B cell (primary cell): ENCODE measurements at regions not wholly inside any gene's neighbourhood (a gene's known extent, or its start where the extent isn't known, plus 50 kb on each side); places are given as distances from the start of the nearest gene placed in this dataset.

Experiments used
- ATAC-seq: fragments of 200-7000 bp; cut with Tn5 transposase; one replicate; pipeline ENCODE4 v1.10.0; 2021; ENCODE audit warnings: low read depth, mild to moderate bottlenecking, moderate number of reproducible peaks, moderate library complexity
- CTCF ChIA-PET: fragments of 350-600 bp; sonication (Branson Sonifier 250); formaldehyde crosslinking; loops from one replicate; lab custom pipeline; 2021; ENCODE audit warnings: antibody characterized with exemption, inconsistent platforms; lab: Charles Lee
- POLR2A ChIA-PET: fragments of 350-600 bp; sonication (Branson Sonifier 250); formaldehyde crosslinking; loops from one replicate; lab custom pipeline; 2021; ENCODE audit warnings: antibody characterized with exemption; lab: Charles Lee
- DNase-seq: peaks from one replicate; pipeline ENCODE4 v3.0.0; 2013
- H2AFZ ChIP-seq: 2 replicates; pipeline ENCODE4 v1.6.1; 2012; ENCODE audit warnings: mild to moderate bottlenecking, low read depth, low read length; ENCODE audit not compliant: insufficient read depth, poor library complexity, severe bottlenecking
- H3K27ac ChIP-seq, 2 donors: 1 replicate in 1 of 2; 2 replicates in 1 of 2; pipeline ENCODE4 v1.5.1; 2012 to 2013; ENCODE audit warnings: low read length in 2 of 2, mild to moderate bottlenecking in 2 of 2, moderate library complexity in 1 of 2
- H3K27me3 ChIP-seq, 4 experiments: fragments of 200-600 bp in 1 of 4; sonication (generic) in 1 of 4; replicated peaks in 1 of 4; 1 replicate in 2 of 4; 2 replicates in 2 of 4; pipeline versions ENCODE4 v1.6.1 to v1.7.0; 2013 to 2016; ENCODE audit warnings: low read length in 3 of 4, mild to moderate bottlenecking in 2 of 4, mixed read lengths in 1 of 4, moderate library complexity in 1 of 4; ENCODE audit not compliant: insufficient read depth in 4 of 4, control insufficient read depth in 3 of 4; ENCODE audit errors: control extremely low read depth in 1 of 4
- H3K36me3 ChIP-seq, 2 experiments: replicated peaks in 1 of 2; 1 replicate in 1 of 2; 2 replicates in 1 of 2; pipeline versions ENCODE4 v1.6.1 to v1.7.1; 2013; ENCODE audit warnings: low read length in 1 of 2; ENCODE audit not compliant: insufficient read depth in 2 of 2, control insufficient read depth in 1 of 2; ENCODE audit errors: control extremely low read depth in 1 of 2, extremely low read depth in 1 of 2
- H3K4me1 ChIP-seq, 2 donors: fragments of 200-600 bp in 1 of 2; sonication (generic) in 1 of 2; 1 replicate in 1 of 2; 2 replicates in 1 of 2; pipeline versions ENCODE4 v1.5.1 to v1.6.1; 2013 to 2017; ENCODE audit warnings: low read length in 2 of 2; ENCODE audit not compliant: control insufficient read depth in 2 of 2, insufficient read depth in 2 of 2
- H3K4me2 ChIP-seq: replicated peaks from 2 replicates; pipeline ENCODE3; 2012; ENCODE audit warnings: mild to moderate bottlenecking, low read depth, low read length; ENCODE audit not compliant: poor library complexity, severe bottlenecking
- H3K4me3 ChIP-seq, 5 experiments: fragments of 200-600 bp in 1 of 5; sonication (generic) in 1 of 5; 1 replicate in 3 of 5; 2 replicates in 2 of 5; pipeline versions ENCODE4 v1.5.1 to v1.7.0; 2011 to 2016; ENCODE audit warnings: low read length in 4 of 5, mild to moderate bottlenecking in 4 of 5, low read depth in 2 of 5, control low read depth in 1 of 5, moderate library complexity in 1 of 5; ENCODE audit not compliant: insufficient read depth in 1 of 5; ENCODE audit errors: control extremely low read depth in 1 of 5, extremely low read depth in 1 of 5
- H3K79me2 ChIP-seq: fragments of 200-600 bp; sonication (generic); one replicate; pipeline ENCODE4 v1.6.0; 2016; ENCODE audit warnings: low read length; ENCODE audit not compliant: control insufficient read depth, insufficient read depth
- H3K9ac ChIP-seq: fragments of 200-600 bp; sonication (generic); 2 replicates; pipeline ENCODE4 v1.6.1; 2017; ENCODE audit warnings: mild to moderate bottlenecking, low read length, moderate library complexity
- H3K9me3 ChIP-seq, 3 donors: one replicate each; pipeline versions ENCODE4 v1.6.1 to v1.7.1; 2013; ENCODE audit warnings: low read length in 2 of 3; ENCODE audit not compliant: control insufficient read depth in 2 of 3, insufficient read depth in 1 of 3; ENCODE audit errors: control extremely low read depth in 1 of 3
- H4K20me1 ChIP-seq: 2 replicates; pipeline ENCODE4 v1.6.0; 2012; ENCODE audit warnings: mild to moderate bottlenecking, low read length; ENCODE audit not compliant: insufficient read depth, control insufficient read depth, poor library complexity, severe bottlenecking
- H3K27ac Mint-ChIP-seq: one replicate; pipeline ENCODE4 v1.8.0; 2021; ENCODE audit warnings: mixed read lengths
- H3K27me3 Mint-ChIP-seq: one replicate; pipeline ENCODE4 v1.8.0; 2021; ENCODE audit warnings: mixed read lengths
- H3K4me1 Mint-ChIP-seq: one replicate; pipeline ENCODE4 v1.8.0; 2021; ENCODE audit warnings: mixed read lengths
- H3K4me3 Mint-ChIP-seq: one replicate; pipeline ENCODE4 v1.8.0; 2021; ENCODE audit warnings: mixed read lengths
- H3K9me3 Mint-ChIP-seq: one replicate; pipeline ENCODE4 v1.8.0; 2022; ENCODE audit warnings: mixed read lengths; ENCODE audit not compliant: insufficient read depth
- EZH2 ChIP-seq: IDR thresholded peaks from 2 replicates; pipeline ENCODE4 v1.6.1; 2012; ENCODE audit warnings: borderline replicate concordance, low read depth, mild to moderate bottlenecking, moderate library complexity, low read length; ENCODE audit not compliant: insufficient read depth, poor library complexity, severe bottlenecking
- WGBS: methylation state at CpG from one replicate; pipeline ENCODE4 v1.1.5; 2013; ENCODE audit warnings: missing lambda C conversion rate; ENCODE audit not compliant: insufficient coverage; 5-methylcytosine and 5-hydroxymethylcytosine counted together
- intact Hi-C: fragments of 100-400 bp; cut with micrococcal nuclease; formaldehyde crosslinking; loops from one replicate; pipeline ENCODE4 v1.10.0; 2022
- TF ChIP-seq, protein P1 (sequence below): fragments of 200-600 bp; IDR thresholded peaks from one replicate; pipeline ENCODE4 v1.8.0; 2022; ENCODE audit warnings: antibody characterized with exemption, mild to moderate bottlenecking

DNA sequence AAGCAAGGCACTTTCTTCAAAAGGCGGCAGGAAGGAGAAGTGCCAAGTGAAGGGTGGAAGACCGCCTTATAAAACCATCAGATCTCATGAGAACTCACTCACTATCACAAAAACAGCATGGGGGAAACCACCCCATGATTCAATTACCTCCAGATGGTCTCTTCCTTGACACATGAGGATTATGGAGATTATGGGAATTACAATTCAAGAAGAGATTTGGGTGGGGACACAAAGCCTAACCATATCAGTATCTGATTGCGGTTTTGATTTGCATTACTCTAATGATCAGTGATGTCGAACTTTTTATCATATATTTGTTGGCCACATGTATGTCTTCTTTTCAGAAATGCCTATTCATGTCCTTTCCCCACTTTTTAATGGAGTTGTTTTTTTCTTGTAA is 549.3 kb upstream of the IL12A start:
- no peaks in the 10 kb centered on the region for H3K4me1 Mint-ChIP-seq

DNA sequence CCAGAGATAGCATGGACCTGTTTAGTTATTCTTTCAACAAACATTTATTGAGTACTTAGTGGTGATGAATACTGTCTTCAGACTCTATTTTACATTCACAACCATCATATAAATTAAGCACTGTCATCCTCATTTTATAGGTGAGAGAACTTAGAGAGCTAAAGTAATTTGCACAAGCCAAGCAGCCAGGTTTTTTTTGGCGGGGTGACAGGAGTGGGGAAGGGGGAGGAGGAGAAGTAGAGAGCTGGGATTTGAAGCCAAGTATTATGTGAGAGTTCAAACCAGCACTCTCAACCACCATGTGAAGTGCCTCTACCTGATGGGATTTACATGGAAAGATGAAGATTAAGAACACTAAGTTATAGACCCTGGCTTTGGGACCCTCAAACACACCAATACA is 547.4 kb upstream of the IL12A start:
- Mint-ChIP-seq H3K4me3 (no peak overlapping the region), H3K27ac (no peak overlapping the region), H3K9me3 (peaks cover 2% of the 10 kb centered on the region), H3K4me1 (no peaks in the 10 kb centered on the region), H3K27me3 (no peaks in the 10 kb centered on the region)
- no peaks in the 10 kb centered on the region for H3K79me2 ChIP-seq
- peaks cover 0 to 1% (median 0%) of the 10 kb centered on the region in 3 donors for H3K9me3 ChIP-seq
- H3K4me2 ChIP-seq, result no peak overlapping the region
- H3K4me1 ChIP-seq, result no peaks in the 10 kb centered on the region
- no peak overlapping the region for H3K4me3 ChIP-seq
- H2AFZ ChIP-seq, result no peak overlapping the region
- ChIA-PET CTCF (no interaction called here), POLR2A (no interaction called here)
- ATAC-seq, result no peak
- H3K27me3 ChIP-seq, result no peaks in the 10 kb centered on the region
- H3K36me3 ChIP-seq, result no peaks in the 10 kb centered on the region
- WGBS, result no CpG with 5 or more reads among the region's 1 CpG
- no peak overlapping the region for H3K9ac ChIP-seq
- no peak for DNase-seq
- intact Hi-C loops, result no loop called here
- H4K20me1 ChIP-seq, result no peaks in the 10 kb centered on the region
- no peak overlapping the region for H3K27ac ChIP-seq
- TF ChIP-seq, protein P1, sequence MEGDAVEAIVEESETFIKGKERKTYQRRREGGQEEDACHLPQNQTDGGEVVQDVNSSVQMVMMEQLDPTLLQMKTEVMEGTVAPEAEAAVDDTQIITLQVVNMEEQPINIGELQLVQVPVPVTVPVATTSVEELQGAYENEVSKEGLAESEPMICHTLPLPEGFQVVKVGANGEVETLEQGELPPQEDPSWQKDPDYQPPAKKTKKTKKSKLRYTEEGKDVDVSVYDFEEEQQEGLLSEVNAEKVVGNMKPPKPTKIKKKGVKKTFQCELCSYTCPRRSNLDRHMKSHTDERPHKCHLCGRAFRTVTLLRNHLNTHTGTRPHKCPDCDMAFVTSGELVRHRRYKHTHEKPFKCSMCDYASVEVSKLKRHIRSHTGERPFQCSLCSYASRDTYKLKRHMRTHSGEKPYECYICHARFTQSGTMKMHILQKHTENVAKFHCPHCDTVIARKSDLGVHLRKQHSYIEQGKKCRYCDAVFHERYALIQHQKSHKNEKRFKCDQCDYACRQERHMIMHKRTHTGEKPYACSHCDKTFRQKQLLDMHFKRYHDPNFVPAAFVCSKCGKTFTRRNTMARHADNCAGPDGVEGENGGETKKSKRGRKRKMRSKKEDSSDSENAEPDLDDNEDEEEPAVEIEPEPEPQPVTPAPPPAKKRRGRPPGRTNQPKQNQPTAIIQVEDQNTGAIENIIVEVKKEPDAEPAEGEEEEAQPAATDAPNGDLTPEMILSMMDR, result no peak
- no peak for TF ChIP-seq EZH2

More for the DNA sequence above, 549.3 kb upstream of the IL12A start:
- TF ChIP-seq, protein P1, result no peak
- TF ChIP-seq EZH2, result no peak
- Histone ChIP-seq H3K4me2 (no peak overlapping the region), H3K79me2 (no peaks in the 10 kb centered on the region), H2AFZ (no peak overlapping the region), H3K27me3 (no peaks in the 10 kb centered on the region), H3K9ac (no peak overlapping the region), H4K20me1 (no peaks in the 10 kb centered on the region), H3K9me3 (peaks cover 0 to 1% (median 0%) of the 10 kb centered on the region in 3 donors), H3K4me1 (no peaks in the 10 kb centered on the region), H3K4me3 (no peak overlapping the region), H3K36me3 (no peaks in the 10 kb centered on the region), H3K27ac (no peak overlapping the region)
- Mint-ChIP-seq H3K4me3 (no peak overlapping the region), H3K9me3 (no peaks in the 10 kb centered on the region), H3K27ac (no peak overlapping the region), H3K27me3 (no peaks in the 10 kb centered on the region)
- ATAC-seq, result no peak
- CTCF ChIA-PET, result no interaction called here
- WGBS, result no CpG with 5 or more reads among the region's 4 CpGs
- DNase-seq, result no peak
- POLR2A ChIA-PET, result no interaction called here
- intact Hi-C loops, result no loop called here
